SKM-1 treated with dmso at 0.1 percent for 144 hours (cell line): ENCODE measurements at regions not wholly inside any gene's neighbourhood (a gene's known extent, or its start where the extent isn't known, plus 50 kb on each side); places are given as distances from the start of the nearest gene placed in this dataset.
"Not testable (repeated sequence)": the region's sequence is repeated elsewhere in the genome, so short reads cannot be mapped to it uniquely, and the experiment has no call there.

ENCODE experiments used
- DNase-seq: peaks from one replicate; lab custom pipeline; 2025; ENCODE audit not compliant: unreplicated experiment; lab: John Stamatoyannopoulos, UW

DNA sequence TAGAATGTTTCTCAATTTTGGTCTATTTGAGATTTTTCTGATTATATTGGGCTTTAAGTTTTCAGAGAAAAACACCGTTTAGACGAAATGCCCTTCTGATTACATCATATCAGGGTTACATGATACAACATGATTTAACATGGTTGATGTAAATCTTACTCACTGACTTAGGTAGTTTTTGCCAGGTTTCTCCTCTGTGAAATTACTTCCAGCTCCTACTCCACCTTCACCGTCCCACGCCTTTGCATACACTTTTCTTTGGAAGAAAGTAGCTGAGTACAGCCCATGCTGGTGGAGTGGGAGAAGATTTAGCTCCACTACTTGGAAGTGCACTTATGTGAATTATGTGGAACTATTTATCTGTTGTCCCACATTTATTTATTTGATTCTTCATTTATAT, 433.2 kb upstream of the KLHL1 start:
- DNase-seq = no peak

DNA sequence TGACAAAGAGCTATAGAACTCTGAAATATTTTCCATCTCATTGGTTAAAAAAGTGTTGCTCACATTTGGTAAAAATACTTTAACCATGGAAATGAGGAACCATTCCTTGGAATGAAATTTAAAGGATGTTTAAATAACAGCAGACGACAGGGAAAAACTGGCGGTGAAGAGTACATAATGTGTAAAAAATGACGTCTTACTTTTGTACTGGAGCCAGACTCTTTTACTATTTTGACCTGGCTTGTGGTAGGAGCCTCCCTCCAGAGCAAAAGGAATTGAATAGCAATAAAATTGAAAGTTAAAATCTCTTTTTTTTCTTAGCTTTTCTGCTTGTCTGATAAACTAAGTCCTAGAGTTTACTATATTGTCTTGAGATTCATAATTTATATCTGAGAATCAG, 426.2 kb upstream of the KLHL1 start:
- DNase-seq = no peak

DNA sequence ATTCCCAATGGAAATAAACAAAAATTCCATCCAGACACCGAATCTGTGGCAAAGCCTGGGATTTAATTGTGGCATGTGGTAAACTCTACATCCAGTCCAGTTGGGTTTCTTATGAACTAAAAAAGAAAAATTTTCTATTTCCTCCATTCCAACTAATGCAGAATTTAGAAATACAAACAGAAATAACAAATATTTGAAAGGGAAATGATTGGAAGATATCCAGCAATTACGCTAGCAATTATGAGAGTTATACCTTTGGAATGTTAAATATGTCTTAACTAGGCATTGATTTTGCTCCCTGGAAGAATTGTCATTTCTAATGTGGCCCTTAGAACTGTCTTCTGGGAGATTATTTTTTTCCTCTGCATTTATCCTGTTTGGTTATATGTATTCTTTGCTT, 421.4 kb upstream of the KLHL1 start:
- no peak for DNase-seq

DNA sequence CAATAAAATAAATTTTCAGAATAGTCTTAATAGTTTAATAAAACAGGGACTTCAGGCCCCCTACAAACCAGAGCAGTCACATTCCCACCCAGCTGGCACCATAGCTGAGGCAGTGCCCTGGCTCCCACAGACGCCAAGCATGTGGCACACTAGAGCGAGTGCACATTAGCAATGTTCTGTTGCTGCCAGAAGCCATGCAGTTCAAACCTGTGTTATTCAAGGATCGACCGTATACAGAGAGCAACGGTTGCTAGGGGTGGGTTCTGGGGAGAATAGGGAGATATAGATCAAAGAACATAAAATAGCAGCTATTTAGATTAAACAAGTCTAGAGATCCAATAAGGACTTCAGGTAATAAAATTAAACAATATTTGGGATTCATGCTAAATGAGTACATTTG, 419.3 kb upstream of the KLHL1 start:
- no peak for DNase-seq

DNA sequence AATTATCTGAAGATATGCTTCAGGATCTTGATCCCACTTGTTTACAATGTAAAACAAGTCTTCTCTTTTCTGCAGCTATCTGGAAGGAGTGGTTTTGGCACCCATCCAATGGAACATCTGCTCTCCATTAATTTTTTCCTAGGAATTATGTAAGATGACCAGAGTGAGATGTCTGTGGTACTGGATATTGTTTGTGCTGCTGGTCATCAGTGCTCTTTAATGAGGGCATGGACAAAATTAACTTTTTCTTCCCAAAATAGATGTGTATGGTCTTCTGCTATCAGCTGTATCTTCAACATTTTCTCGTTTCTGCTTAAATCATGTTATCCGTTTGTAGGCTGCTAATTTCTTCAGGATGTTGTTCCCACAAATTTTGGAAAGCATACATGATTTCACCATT, 415.4 kb upstream of the KLHL1 start:
- DNase-seq = no peak

DNA sequence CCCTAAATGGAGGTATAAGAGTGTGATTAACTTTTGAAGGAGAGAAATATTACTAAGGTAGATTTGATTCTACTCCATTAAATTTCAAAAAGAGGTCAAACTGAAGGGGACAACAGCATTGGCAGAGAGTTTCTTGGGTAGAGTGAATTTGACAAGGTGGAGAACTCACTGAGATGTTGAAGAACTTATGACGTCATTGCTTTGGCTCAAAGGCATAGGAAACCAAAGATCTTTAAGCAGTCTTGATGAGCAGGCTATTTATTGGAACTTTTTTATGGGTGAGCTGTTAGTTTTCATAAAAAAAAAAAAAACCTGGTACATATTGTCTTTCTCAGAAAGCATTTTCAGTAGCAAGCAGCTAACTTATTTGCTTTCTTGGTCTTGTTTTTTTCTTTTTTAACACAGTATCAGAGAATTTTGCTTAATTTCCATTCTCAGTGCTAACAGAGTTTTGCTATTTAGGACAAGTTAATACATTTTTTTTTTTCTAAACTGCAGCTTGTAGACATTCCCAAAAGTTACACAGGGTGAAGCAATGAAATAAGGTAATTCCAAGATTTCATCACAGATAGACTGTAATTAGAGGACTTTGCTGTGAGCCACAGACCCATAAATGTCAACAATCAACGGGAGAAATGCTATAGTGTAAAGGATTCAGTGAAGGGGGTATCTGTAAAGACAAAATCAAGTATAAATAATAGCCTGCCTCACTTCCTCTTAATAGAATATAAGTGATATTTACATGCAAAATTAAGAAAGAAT, 412.2 kb upstream of the KLHL1 start:
- DNase-seq = no peak

- no peak for DNase-seq
Observed at GRCh38 chr13:70518081-70518480, 409.8 kb upstream of the KLHL1 start.

DNA sequence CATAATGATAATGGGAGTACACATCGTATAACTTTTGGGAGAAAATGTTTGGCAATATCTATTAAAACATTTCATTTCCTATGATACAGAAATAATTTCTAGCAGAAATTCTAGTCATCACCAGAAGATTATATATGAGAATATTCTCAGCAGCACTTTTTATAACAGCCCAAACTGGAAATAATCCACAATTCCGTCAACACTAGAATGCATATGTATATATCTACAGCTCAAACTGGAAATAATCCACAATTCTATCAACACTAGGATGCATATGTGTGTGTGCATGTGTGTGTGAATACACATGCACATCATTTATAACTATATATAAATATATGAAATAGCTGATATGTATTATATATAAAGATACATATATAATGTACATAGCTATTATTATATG, 408.0 kb upstream of the KLHL1 start:
- no peak for DNase-seq

DNA sequence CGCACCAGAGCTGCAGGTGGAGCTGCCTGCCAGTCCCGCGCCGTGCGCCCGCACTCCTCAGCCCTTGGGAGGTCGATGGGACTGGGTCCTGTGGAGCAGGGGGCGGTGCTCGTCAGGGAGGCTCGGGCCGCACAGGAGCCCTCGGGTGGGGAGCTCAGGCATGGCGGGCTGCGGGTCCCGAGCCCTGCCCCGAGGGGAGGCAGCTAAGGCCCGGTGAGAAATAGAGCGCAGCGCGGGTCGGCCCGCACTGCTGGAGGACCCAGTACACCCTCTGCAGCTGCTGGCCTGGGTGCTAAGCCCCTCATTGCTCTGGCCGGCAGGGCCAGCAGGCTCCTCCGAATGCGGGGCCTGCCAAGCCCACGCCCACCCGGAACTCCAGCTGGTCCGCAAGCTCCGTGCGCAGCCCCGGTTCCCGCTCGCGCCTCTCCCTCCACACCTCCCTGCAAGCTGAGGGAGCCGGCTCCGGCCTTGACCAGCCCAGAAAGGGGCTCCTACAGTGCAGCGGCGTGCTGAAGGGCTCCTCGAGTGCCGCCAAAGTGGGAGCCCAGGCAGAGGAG, 403.7 kb upstream of the KLHL1 start:
- not testable (repeated sequence) for DNase-seq

- no peak for DNase-seq
Observed at GRCh38 chr13:70505809-70506208, 397.6 kb upstream of the KLHL1 start.

DNA sequence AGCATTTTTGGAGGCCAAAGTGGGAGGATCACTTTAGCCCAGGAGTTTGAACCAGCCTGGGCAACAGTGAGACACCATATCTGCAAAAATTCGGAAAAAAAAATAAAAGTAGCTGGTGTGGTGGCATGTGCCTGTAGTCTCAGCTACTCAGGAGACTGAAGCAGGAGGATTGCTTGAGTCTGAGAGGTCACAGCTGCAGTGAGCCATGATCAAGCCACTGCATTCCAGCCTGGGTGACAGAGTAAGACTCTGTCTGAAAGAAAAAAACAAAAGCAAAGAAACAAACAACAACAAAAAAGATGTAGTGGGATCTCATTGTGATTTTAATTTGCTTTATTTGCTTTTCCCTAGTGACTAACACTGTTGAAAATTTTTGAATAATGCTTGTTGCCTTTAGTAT, 394.7 kb upstream of the KLHL1 start:
- no peak for DNase-seq

DNA sequence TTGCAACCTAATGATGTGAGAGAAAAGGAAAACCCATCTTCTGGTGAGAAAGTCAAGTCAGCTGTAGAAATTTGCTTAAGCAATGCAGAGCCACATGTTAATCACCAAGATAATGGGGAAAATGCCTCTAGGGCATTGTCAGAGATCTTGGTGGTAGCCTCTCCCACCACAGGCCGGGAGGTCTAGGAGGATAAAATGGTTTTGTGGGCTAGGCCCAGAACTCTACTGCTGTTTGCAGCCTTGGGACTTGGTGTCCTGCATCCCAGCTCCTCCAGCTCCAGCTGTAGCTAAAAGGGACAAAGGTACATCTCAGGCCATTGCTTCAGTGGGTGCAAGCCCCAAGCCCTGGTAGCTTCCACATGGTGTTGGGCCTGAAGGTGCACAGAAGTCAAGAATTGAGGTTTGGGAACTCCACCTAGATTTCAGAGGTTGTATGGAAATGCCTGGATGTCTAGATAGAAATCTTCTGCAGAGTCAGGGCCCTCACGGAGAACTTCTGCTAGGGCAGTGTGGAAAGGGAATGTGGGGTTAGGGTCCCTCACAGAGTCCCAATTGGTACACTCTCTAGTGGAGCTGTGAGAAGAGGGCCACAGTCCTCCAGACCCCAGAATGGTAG, 382.2 kb upstream of the KLHL1 start:
- no peak for DNase-seq

DNA sequence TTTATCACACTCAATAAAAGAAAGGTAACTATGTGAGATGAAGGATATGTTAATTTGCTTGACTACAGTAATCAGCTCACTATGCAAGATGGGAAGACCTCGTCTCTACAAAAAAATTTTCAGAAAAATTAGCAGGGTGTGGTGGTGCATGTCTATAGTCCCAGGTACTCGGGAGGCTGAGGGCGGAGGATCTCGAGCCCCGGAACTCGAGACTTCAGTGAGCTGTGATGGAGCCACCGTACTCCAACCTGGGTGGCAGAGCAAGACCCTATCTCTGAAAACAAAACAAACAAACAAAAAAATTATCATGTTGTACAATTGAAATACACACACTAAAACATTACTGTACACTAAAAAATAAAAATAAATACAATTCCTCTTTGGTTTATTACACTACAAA, 376.7 kb upstream of the KLHL1 start:
- DNase-seq = no peak

GRCh38 chr13:70483599-70484276, 375.5 kb upstream of the KLHL1 start:
- DNase-seq = no peak

GRCh38 chr13:70473907-70474306, 365.7 kb upstream of the KLHL1 start:
- peak; percentile 18 for DNase-seq

- no peak for DNase-seq
Observed at GRCh38 chr13:70469077-70469476, 360.8 kb upstream of the KLHL1 start.

DNA sequence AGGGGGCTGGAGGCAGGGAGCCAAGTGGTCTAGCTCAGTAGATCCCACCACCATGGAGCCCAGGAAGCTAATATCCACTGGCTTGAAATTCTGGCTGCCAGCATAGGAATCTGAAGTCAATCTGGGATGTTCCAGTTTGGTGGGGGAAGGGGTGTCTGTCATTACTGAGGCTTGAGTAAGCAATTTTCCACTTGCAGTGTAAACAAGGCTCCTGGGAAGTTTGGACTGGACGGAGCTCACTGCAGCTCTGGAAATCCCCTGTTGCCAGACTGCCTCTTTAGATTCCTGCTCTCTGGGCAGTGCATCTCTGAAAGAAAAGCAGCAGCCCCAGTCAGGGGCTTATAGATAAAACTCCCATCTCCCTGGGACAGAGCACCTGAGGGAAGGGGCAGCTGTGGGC, 349.2 kb upstream of the KLHL1 start:
- no peak for DNase-seq

DNA sequence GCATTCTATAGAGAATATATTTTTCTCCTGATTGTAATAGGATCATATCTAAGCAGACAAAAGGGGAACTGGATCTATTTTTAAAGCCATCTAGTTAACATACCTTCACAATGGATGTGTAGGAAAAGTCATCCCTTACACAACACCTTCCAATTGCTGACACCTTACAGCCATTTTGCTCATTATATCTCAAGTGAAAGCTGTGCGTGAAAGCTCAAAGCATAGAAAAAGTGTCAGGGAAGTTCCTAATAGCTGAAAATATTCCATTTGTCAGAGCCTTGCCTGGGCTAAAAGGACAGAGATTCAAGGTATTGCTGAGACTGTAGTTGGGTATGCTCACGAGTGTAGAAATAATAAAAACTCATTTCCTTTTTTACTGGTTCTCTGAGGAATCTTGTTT, 340.6 kb upstream of the KLHL1 start:
- no peak for DNase-seq

GRCh38 chr13:70432276-70432805, 324.1 kb upstream of the KLHL1 start:
- no peak for DNase-seq

DNA sequence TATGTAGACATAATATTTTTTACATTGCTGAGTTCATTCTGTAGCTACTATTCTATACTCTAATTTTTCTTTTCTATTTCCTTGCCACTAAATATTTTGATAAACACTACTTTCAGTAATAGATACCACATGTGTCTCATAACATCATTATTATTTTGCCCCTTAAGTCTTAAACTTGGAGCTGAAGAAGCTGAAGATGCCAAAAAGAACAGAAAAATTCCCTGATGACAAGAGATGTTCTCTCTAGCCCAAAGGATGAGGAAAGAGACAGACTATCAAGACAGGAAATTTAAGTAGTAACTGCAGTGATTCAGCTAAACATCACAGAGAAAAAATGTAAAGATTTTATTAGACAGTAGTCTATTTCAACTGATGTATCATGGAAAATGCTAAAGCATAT, 322.0 kb upstream of the KLHL1 start:
- no peak for DNase-seq

GRCh38 chr13:70424928-70425327, 316.7 kb upstream of the KLHL1 start:
- no peak for DNase-seq

DNA sequence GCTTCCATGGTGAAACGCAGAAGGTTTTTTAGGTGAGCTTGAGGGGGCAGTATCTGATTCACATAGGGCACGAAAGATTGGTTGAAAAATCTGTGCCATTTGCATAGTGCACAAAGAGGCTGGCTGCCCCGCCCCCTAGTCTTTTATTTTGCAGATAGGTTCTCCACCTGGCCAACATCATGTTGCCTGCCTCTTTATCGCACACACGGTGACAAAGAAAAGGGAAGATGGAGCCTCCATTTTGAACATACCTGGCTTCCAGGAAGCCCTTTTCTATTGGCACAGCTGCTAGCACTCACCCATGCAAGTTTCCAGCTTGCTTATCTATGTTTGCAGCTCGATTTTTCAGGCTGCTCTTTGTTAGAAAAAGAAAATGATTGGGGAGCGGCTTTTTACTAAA, 316.2 kb upstream of the KLHL1 start:
- no peak for DNase-seq
